HS-5 (cell line): ENCODE measurements at regions not wholly inside any gene's neighbourhood (a gene's known extent, or its start where the extent isn't known, plus 50 kb on each side); places are given as distances from the start of the nearest gene placed in this dataset.
"Not testable (repeated sequence)": the region's sequence is repeated elsewhere in the genome, so short reads cannot be mapped to it uniquely, and the experiment has no call there.

Source experiments
- DNase-seq: peaks from one replicate; pipeline ENCODE4 v3.0.0-alpha.2; 2012; ENCODE audit warnings: low read depth

DNA sequence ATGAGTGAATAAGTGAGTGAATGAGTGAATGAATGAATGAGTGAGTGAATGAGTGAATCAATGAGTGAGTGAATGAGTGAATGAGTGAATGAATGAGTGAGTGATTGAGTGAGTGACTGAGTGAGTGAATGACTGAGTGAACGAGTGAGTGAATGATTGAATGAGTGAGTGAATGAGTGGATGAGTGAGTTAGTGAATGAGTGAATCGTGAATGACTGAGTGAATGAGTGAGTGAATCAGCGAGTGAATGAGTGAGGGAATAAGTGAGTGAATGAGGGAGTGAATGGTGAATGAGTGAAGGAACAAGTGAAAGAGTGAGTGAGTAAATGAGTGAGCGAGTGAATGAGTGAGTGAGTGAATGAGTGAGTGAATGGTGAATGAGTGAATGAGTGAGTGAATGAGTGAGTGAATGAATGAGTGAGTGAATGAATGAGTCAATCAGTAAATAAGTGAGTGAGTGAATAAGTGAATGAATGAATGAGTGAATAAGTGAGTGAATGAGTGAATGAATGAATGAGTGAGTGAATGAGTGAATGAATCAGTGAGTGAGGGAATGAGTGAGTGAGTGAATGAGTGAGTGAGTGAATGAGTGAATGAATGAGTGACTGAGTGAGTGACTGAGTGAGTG, 135.7 kb upstream of the ZNF469 start:
- DNase-seq = not testable (repeated sequence)

DNA sequence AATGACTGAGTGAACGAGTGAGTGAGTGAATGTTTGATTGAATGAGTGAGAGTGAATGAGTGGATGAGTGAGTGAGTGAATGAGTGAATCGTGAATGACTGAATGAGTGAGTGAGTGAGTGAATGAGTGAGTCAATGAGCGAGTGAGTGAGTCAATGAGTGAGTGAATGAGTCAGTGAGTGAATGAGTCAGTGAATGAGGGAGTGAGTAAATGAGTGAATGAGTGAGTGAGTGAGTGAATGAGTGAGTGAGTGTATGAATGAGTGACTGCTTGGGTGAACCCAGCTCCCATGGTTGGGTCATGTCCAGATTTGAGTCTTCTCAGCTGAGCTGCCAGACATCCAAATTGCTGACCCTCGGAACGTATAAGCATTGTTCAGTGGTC, 135.2 kb upstream of the ZNF469 start:
- not testable (repeated sequence) for DNase-seq

DNA sequence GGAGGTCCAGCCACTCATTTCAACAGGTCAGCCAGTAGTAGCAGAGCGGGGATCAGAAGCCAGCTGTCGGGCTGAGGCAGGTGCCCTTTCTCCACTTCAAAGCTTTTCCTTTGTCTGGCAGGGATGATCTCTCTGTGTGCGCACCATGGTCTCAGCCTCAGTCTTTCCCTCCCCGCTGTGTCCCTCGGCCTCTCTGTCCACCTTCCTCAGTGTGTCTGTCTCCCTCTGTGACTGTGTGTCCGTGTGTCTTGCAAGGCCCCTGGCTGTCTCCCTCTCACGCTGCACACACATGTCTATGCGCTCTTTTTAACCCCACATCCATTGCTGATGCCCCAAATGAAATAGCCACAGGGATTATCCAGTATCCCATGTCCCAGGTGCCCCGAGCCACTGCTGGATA, 134.0 kb upstream of the ZNF469 start:
- not testable (repeated sequence) for DNase-seq

DNA sequence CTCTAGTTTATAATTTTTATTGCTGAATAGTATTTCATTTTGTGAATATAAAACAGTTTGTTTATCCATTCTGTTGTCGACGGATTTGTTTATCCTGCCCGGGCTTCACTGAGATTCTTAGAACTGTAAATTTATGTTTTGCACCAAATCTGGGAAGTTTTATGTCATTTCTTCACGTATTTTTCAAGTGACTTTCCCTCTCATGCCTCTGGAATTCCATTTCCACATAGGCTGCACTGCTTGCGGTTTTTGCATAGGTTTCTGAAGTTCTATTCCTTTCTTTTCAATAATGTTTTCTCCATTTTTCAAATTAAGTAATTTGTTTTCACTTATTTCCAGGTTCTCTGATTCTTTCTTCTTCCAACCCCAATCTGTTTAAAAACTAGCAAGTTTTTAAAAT, 132.4 kb upstream of the ZNF469 start:
- not testable (repeated sequence) for DNase-seq

DNA sequence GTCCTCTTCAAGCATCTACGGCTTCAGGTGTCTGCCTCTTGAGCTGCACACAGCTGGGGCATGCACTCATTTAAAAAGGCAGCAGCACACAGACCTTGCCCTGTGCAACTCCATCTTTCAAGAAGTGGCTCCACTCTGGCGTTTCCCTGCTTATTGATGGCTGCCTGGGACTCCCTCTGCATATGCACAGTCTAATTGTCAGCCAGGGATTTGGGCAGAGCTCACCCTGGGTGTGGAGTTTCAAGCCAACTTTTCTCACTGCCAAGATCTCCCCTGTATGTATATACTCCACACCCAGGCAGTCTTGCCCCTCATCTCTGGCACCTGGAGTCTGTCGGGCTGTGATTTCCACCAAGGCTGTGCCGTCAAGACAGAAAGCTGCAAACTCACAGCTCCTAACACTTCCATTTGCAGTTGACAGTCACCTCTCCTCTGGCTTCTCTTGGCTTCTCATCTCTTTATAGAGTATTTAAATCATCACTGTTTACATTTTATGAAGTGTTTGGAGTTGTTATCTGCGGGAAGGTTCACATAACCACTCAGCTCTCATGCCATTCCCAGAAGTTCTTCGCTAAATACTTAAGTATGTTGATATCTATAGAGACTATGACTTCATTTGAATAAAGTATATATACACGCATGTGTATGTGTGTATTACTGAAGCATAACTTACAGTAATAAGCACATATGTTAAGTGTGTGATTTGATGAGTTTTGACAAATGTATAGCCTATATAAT, 130.5 kb upstream of the ZNF469 start:
- not testable (repeated sequence) for DNase-seq

DNA sequence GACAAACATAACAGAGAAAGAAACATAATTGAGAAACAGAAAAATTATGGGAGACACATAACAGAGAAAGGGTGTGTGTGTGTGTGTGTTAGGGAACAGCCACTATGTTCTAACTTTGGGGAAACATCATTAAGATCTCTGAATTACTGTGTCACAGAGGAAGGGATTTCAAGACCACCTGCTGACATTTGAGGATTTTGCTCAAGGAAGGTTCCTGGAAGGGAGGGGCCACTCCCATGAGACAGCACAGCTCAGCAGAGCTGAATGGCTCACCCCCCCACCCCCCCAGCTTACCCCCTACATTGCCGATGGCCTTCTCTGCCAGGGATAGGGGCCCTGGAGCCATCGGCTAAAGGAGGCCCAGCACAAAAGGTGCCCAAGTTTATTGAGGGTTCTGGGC, 124.6 kb upstream of the ZNF469 start:
- not testable (repeated sequence) for DNase-seq

DNA sequence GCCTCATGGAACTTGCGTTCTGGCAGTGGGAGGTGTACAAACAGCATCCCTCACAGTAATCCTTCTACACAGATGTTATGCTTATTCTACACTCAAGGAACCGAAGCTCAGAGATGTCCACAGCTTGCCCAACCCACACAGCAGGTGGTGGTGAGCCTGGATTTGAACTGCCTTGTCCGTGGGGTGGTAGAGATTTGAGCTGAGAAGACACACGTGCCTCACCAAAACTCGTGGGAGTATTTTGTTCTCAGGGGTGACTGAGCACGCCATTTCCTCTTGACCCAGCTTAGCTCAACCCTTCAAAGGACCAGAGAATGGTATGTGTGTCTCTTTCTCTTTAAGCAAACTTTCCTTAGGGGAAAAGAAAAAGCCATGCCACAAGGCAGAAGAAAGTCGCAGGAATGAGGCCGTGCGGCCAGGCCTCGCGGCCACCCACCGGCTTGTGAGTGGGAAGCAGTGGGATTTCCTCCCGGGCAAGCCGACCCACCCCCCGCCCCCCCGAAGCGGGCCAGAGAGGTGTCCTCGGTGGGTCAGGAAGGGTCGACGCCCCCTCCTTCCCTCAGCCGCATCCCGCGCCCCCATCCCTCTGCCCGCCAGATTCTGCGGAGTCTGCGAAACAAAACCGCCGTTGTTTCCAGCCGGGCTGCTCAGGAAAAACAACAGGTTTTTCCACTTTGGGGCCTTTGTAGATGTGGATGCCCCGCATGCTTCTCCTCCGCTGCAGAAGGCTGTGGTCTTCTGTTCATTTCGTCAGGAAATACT, 123.8 kb upstream of the ZNF469 start:
- not testable (repeated sequence) for DNase-seq

DNA sequence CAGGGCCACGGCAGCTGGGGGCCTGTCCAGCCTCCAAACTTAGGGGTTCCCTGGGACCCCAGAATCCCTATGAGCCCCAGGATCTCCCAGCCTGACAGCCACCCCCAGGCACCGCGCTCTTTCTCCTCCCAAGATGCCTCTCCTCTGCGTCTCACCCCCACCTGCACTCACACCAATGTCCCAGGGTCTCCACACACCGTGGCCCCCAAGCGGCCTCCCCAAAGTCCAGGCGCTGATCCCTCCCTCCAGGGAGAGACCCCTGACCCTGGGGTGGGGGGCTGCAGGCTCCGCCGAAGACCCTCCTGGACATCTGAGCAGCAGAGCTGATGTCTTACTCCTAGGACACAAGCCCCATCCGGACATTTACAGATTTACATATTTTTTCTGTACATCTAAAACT, 123.2 kb upstream of the ZNF469 start:
- DNase-seq = not testable (repeated sequence)

DNA sequence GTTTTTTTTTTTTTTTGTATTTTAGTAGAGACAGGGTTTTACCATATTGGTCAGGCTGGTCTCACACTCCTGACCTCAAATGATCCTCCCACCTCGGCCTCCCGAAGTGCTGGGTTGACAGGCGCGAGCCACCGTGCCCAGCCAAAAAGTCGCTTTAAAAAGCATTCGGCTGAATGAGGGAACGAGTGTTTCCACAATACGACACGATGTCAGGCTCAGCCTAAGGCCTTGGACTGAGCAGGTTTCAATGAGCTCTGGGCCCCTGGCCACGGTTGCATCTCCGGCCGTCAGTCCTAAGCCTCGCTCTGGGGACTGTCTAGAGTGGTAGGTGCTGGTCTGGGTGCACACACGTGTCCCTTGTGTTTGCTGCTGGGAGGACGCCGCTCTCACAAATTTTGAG, 122.6 kb upstream of the ZNF469 start:
- not testable (repeated sequence) for DNase-seq

DNA sequence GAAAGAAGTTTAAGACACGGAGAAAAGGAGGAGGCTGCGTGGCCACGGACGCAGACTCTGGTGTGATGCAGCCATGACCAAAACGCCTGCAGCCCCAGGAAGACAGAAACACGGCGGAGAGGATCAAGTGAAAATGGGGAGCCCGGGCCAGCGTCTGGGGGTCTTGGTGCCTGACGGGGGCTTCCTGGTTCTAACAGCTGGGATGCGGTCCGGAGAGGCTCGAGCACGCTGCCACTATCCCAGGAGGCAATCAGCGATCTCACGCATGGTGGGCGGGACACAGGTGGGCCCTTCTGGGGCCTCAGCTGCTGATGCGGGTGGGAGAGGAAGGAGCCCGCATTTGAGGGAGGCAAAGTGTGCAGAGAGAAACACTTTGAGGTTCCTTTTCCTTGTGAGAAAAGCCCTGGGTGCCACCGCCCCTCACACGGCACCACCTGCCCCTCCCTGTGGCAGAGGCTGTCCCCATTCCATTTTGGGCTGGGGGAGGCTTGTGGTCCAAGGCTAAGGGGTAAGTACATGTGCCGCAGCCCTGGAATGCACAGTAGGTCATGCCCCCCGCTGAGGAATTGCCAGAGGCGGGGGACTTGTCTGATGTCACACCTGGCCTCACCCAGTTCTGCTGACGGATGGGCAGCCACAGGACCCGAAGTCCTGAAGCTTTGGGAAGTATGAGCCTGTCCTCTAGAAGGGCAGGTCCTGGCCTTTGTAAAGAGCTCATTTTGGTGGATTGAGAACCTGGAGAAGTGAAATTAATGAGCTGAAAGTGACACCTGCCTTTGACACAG, 121.7 kb upstream of the ZNF469 start:
- not testable (repeated sequence) for DNase-seq

DNA sequence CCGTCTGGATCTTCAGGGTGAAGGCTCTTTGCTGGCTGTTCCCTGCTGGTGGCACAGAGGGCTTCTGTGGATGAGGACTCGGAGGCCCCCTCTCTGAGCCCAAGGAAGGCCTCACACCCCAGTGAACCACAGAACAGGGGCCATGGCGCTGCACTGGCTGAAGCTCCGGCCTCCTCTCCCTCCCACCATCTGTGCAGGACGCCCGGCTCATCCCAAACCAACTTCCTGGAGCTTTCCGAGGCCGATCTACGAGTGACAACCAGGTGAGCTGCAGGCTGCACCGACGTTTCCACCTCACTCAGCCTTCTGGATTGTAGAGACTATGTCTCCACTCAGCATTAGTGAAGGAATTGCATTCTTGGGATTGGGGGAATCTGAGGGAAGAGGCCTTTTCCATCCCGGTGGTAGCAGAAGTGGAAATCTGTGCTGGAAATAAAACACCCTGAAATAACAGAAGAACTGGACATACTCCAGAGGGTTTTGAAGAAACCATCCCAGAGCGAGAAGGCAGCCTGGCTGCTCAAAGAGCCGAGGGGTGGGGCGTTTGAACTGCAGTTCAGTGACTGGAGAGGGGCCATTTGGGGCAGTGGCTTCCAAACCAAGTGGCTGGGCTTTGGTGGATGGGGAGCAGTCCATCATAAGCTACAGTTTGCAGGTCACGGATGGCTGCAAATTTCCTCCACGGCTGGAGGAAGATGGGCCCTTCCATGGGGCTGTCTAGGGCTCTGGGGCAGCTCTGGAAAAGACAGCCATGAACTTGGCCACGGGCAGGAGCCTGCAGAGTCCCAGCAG, 120.7 kb upstream of the ZNF469 start:
- DNase-seq = not testable (repeated sequence)

DNA sequence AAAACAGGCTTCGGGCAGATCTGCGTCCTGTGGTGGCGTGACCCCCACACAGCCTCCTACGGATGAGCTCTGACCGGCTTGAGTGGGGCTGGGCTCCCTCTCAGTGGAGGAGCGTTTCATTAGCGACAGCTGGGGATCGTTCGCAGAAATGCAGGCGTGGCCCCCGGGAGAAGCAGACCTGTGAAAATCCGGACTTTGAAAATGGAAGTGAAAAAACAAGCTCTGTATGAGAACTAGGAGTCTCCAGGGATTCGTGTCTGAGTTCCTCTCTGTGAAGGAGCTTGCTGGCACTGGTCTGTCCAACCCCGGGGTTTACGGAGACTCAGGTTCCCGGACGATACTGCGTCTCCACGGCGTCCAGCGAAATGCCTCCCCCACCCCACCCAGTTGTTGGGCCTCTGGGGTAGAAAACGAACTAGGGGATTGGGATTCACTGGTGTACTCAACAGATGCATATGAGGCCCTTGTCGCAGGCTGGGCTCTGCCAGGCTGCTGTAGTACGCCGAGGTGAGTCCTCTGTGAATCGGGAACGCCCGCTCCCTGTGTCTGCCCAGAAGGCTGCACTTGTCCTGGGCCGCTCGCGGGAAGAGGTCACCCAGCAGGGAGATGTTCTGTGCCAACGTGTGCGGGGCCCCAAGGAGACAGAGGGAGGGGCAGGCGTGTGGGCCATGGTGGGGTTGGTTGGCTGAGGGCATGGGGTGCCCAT, 119.7 kb upstream of the ZNF469 start:
- DNase-seq = not testable (repeated sequence)

DNA sequence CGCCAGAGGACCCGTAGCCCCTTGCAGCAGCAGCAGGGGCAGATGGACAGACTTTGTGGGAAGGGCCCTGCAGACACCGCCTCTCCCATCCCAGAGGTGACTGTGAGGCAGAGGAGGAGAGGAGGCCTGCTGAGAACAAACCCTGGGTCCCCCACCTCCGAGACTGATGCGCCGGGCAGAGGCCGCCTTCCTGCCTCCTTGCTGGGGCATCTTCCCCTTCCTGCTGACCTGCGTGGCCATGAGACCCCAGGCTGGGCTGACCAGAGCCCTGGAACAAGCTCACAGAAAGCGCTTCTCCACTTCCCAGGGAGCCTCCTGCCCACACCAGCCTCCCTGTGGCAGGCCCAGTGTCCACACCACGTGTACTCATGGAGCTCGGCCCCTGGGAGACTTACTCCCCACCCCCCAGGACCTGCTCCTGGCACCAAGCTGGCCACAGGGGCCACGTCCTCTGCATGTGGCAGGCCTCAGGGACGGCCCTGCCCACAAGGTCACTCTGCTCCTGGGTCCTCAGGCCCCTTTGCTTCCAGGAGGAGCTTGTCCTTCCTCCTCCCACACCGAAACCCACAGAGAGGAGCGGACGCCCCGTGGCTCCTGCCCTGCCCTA, 119.0 kb upstream of the ZNF469 start:
- not testable (repeated sequence) for DNase-seq

DNA sequence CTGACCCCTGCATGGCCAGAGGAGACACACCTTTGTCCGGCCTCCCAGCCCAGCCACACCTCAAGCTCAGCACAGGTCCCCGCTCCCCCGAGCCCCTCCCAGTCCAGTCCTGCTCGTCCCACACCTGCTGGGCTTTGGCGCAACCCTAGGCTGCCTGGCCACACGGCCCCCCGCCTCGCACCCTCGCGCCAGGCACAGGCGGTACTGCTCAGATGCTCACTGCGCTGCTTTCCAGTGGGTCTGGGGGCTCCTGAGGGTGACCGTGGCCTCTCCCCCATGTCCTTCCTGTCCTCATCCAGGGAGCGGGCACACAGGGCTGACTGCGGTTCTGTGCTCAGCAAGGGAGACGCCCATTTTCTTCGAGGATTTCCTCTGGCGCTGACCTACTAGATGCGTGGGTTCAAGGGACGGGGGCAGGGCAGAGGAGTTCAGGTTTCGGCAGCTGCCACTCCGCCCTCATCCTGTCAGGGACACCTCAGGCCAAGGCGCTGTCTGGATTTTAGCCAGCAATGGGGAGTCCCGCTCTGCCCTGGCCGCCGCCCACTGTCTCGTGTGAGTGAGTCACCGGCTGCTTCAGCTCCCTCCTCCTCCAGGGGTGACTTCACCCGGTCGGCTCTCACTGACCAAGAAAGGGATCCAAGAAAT, 118.0 kb upstream of the ZNF469 start:
- peak; percentile 40 for DNase-seq

DNA sequence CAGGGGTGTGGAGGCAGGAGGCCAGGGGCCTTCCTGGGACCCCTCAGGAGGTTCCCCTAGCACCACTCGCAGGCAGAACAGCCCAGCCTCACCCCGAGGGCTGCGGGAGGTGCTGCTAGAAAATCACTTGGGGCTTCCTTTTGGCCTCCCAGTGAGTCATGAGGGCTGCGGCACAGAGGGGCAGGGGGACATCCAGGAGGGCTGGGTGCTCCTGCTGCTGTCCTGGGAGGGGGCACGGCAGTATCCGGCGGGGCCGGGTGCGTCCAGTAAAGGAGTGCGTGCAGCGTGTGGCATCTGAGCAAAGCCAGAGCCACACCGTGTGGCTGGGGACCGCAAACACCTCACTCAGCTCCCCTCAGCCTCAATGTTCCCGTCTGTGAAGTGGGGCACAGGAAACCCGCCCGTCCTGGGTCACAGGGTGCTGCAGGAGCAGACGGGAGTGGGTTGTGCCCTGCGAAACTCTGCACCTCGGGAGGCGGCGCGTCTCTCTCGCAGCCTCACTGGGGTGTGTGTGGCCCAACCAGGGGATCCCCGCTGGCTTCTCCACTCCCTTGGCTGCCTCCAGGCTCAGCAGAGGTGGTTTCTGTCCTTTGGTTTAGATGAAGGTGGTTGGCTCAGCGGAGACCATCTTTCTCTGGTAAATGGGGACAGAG, 117.3 kb upstream of the ZNF469 start:
- DNase-seq = not testable (repeated sequence)

DNA sequence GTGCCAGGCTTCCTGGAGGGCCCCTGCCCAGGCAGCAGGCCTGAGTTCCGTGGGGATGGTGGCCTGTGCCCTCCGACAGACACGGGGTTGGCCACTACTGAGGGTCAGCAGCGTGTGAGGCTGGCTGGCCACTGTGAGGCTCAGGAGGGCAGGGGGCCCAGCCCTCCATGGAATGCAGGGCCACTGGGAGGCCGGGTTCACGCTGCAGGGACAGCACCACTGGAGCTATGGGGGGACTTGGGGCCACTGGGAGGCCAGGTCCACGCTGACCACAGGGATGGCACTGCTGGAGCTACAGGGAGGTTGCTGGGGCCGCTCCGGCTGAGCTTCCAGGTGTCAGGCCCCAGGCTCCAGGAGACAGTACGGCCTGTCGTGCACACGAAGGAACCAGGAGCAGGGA, 116.7 kb upstream of the ZNF469 start:
- DNase-seq = not testable (repeated sequence)

DNA sequence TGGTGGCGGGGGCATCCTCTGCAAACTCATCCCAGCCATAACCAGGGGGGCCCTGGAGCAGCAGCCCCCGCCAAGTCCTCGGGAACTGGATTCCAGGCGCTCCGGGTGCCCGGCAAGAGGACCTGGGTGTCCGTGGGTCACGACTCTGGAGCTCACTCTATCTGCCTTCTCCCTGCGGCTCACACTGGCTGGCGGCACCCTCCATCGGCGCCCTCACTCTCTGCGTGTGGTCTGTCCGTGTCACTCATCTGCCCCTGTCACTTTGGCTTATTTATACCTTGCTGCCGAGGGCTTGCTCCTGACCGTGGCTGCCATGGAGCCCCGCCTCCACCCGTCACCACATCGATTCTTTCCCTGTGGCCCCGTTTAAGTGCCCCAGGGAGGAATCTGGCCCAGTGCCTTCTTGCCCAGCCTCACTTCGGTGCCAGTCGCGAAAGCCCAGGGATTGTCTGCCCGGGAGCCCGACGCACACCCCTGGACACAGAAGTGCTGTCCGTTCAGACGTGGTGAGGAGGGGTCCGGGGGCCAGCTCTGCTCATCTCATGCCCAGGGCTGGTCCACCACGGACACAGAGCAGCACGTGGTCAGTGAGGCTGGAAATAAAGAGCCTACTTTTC, 115.7 kb upstream of the ZNF469 start:
- not testable (repeated sequence) for DNase-seq

DNA sequence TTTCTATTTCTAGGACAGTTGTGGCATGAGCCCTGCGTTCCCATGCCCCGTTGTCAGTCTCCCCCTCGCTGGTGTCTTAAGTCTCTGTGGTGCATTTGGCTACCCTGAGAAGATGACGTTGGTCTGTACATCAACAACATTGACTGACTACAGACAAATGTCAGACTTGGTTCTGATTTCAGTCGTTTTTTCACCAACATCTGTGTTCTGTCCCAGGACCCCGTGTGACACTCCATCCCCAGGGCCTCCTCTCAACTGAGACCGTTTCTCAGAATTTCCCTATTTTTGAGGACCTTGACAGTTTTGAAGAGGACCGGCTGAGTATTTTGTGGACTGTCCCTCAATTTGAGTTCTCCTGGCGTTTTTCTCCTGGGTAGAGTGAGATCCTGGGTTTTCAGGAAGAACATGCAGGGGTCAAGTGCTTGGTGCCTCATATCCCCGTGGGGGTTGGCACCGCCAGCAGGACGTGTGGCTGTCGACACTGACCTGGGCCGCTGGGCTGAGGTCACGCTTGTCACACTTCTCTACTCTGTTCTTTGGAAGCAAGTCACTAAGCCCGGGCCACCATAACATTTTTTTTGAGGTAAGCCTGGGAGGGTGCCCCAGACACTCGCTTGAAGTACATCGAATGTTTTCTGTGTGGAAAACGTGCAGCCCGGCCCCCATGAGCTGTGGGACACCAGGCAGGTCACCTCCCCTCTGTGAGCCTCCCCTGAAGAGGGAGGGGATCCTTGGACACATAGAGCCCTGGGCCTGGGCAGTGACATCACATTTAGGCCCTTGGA, 114.4 kb upstream of the ZNF469 start:
- DNase-seq = not testable (repeated sequence)
